Suppressor macrophage treated with lipopolysaccharide for 1 hour (primary cell): ENCODE measurements at regions not wholly inside any gene's neighbourhood (a gene's known extent, or its start where the extent isn't known, plus 50 kb on each side); places are given as distances from the start of the nearest gene placed in this dataset.

Experiments used
- DNase-seq, 3 donors: peaks; one replicate each; pipeline ENCODE4 v3.0.0-alpha.2; 2020 to 2022

GRCh38 chr5:167665841-167666375 is 625.5 kb upstream of the WWC1 start:
- no peak for DNase-seq

GRCh38 chr5:167671176-167671575 is 620.3 kb upstream of the WWC1 start:
- DNase-seq: no peak

GRCh38 chr5:167673942-167674341 is 617.5 kb upstream of the WWC1 start:
- no peak for DNase-seq

- DNase-seq: no peak
These were observed 613.0 kb upstream of the WWC1 start for GRCh38 chr5:167678481-167678880.

GRCh38 chr5:167684251-167684650 is 607.2 kb upstream of the WWC1 start:
- DNase-seq: no peak

GRCh38 chr5:167688341-167689130 is 602.9 kb upstream of the WWC1 start:
- DNase-seq: no peak

- DNase-seq: no peak
These were observed 596.9 kb upstream of the WWC1 start for GRCh38 chr5:167694325-167695147.

- no peak for DNase-seq
These were observed 594.7 kb upstream of the WWC1 start for GRCh38 chr5:167696558-167697314.

GRCh38 chr5:167699432-167699831 is 592.0 kb upstream of the WWC1 start:
- no peak for DNase-seq

- no peak for DNase-seq
These were observed 590.4 kb upstream of the WWC1 start for GRCh38 chr5:167701051-167701450.

- no peak for DNase-seq
These were observed 589.4 kb upstream of the WWC1 start for GRCh38 chr5:167702014-167702413.

GRCh38 chr5:167708449-167708848 is 583.0 kb upstream of the WWC1 start:
- DNase-seq: no peak

GRCh38 chr5:167709625-167710024 is 581.8 kb upstream of the WWC1 start:
- DNase-seq: no peak

- DNase-seq: no peak
These were observed 580.9 kb upstream of the WWC1 start for GRCh38 chr5:167710444-167711073.

- DNase-seq: no peak
These were observed 578.4 kb upstream of the WWC1 start for GRCh38 chr5:167712986-167713585.

GRCh38 chr5:167713896-167714295 is 577.5 kb upstream of the WWC1 start:
- no peak for DNase-seq

GRCh38 chr5:167716126-167716775 is 575.2 kb upstream of the WWC1 start:
- DNase-seq: no peak

- DNase-seq: peak; percentile 31 to 60 (median 53)
These were observed 571.2 kb upstream of the WWC1 start for GRCh38 chr5:167720259-167720658.

GRCh38 chr5:167720676-167721260 is 570.7 kb upstream of the WWC1 start:
- no peak for DNase-seq

- DNase-seq: peak; percentile 7 to 35 (median 28)
These were observed 569.5 kb upstream of the WWC1 start for GRCh38 chr5:167721926-167722440.
